ENCODE measurements at regions not wholly inside any gene's neighbourhood (a gene's known extent, or its start where the extent isn't known, plus 50 kb on each side); places are given as distances from the start of the nearest gene placed in this dataset.

DNA sequence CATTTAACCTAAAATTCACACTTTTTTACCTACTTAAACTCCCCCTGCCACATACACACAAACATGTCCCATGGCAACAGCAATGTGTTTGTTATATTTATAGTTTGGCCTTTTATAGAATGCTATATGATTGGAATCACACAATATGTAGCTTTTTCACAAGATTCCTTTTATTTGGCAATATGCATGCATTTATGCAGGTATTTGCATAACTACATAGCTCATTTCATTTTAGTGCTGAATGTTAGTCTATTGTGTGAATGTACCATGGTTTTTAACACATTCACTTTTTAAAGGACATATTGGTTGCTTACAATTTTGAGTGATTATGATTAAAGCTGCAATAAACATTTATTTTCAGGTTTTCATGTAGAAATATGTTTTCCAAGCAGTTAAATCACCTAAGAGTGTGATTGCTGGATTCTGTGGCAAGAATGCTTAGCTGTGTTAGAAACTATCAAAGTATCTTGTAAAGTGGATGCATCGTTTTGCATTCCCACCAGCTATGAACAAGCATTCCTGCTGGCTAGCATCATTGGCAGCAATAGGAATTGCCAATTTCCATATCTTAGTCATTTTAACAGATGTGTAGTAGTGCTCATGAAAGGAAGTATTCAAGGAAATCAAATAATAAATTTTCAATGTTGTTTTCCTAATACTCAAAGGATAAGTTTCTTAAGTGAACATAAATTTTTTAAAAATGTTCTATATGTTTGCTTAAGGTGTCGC lies 557.0 kb downstream of the SLITRK1 start:
- no peaks in the 10 kb centered on the region for H3K27me3 ChIP-seq (replicated peaks in 1 of 4; ENCODE audit: control extremely low read depth in 1 of 4, control insufficient read depth in 3 of 4, insufficient read depth in 4 of 4, low read length in 3 of 4)
- H3K9me3 Mint-ChIP-seq (ENCODE audit: insufficient read depth) = peaks cover 4% of the 10 kb centered on the region
- H3K9me3 ChIP-seq (ENCODE audit: control extremely low read depth in 1 of 3, control insufficient read depth in 2 of 3, insufficient read depth in 1 of 3, low read length in 2 of 3) = peaks cover 0 to 7% (median 4%) of the 10 kb centered on the region in 3 donors
- DNase-seq (no peak), ATAC-seq (ENCODE audit: low read depth) (no peak)
- no peaks in the 10 kb centered on the region for H3K79me2 ChIP-seq (ENCODE audit: control insufficient read depth, insufficient read depth, low read length)
- TF ChIP-seq, protein P1, sequence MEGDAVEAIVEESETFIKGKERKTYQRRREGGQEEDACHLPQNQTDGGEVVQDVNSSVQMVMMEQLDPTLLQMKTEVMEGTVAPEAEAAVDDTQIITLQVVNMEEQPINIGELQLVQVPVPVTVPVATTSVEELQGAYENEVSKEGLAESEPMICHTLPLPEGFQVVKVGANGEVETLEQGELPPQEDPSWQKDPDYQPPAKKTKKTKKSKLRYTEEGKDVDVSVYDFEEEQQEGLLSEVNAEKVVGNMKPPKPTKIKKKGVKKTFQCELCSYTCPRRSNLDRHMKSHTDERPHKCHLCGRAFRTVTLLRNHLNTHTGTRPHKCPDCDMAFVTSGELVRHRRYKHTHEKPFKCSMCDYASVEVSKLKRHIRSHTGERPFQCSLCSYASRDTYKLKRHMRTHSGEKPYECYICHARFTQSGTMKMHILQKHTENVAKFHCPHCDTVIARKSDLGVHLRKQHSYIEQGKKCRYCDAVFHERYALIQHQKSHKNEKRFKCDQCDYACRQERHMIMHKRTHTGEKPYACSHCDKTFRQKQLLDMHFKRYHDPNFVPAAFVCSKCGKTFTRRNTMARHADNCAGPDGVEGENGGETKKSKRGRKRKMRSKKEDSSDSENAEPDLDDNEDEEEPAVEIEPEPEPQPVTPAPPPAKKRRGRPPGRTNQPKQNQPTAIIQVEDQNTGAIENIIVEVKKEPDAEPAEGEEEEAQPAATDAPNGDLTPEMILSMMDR (IDR thresholded peaks at IDR 0.05) = no peak
- no peak for TF ChIP-seq EZH2 (IDR thresholded peaks at IDR 0.05; ENCODE audit: borderline replicate concordance, insufficient read depth, low read depth, low read length, poor library complexity, severe bottlenecking)
- H2AFZ ChIP-seq (ENCODE audit: insufficient read depth, low read depth, low read length, poor library complexity, severe bottlenecking) = no peak overlapping the region
- no peak overlapping the region for H3K4me2 ChIP-seq (replicated peaks; ENCODE audit: low read depth, low read length, poor library complexity, severe bottlenecking)
- WGBS (ENCODE audit: insufficient coverage) = no CpG with 5 or more reads among the region's 2 CpGs
- H3K27me3 Mint-ChIP-seq = no peaks in the 10 kb centered on the region
- ChIA-PET POLR2A (no interaction called here), CTCF (no interaction called here)
- no peaks in the 10 kb centered on the region for H3K4me1 Mint-ChIP-seq
- no peaks in the 10 kb centered on the region for H4K20me1 ChIP-seq (ENCODE audit: control insufficient read depth, insufficient read depth, low read length, poor library complexity, severe bottlenecking)
- no peak overlapping the region for H3K9ac ChIP-seq (ENCODE audit: low read length)
- no peak overlapping the region for H3K4me3 ChIP-seq (ENCODE audit: control extremely low read depth in 1 of 5, extremely low read depth in 1 of 5, insufficient read depth in 1 of 5, low read depth in 2 of 5, low read length in 4 of 5)
- intact Hi-C loops (cut with micrococcal nuclease) = no loop called here
- no peak overlapping the region for H3K27ac Mint-ChIP-seq
- H3K36me3 ChIP-seq (replicated peaks in 1 of 2; ENCODE audit: control extremely low read depth in 1 of 2, control insufficient read depth in 1 of 2, extremely low read depth in 1 of 2, insufficient read depth in 2 of 2, low read length in 1 of 2) = no peaks in the 10 kb centered on the region
- no peak overlapping the region for H3K4me3 Mint-ChIP-seq
- no peak overlapping the region for H3K27ac ChIP-seq (ENCODE audit: low read length in 2 of 2)
- no peaks in the 10 kb centered on the region for H3K4me1 ChIP-seq (ENCODE audit: control insufficient read depth in 2 of 2, insufficient read depth in 2 of 2, low read length in 2 of 2)

DNA sequence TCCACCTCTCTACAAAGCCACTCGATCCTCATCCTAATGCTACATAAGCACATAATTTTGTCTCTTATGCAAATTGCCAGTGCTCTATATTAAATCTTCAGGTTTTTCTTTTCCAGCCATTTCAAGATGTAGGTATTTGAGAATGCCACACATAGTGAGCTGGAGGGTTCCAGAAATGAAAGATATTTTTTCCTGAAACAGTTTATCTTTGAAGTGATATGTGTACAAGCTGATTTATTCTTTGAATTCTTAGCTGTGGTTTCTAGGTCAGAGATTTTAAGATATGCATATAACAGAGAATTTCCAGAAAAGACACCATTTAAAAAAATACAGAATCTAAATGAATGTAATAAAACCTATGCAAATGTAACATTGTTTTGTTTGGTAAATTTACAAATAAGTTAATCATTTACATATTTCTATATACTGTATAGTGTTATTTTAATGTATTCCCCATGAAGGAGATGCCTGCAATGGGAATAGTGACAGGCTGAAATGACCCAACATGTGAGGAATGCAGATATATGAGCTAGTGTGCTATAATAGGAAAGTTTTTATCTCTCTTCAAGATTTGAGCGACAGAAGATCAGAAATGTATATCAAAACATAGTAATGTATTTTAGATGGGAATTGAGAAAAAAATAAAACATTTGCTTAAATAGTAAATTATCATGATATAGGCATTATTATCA lies 570.2 kb downstream of the SLITRK1 start:
- Histone ChIP-seq H4K20me1 (ENCODE audit: control insufficient read depth, insufficient read depth, low read length, poor library complexity, severe bottlenecking) (no peaks in the 10 kb centered on the region), H3K27ac (ENCODE audit: low read length in 2 of 2) (no peak overlapping the region), H3K9me3 (ENCODE audit: control extremely low read depth in 1 of 3, control insufficient read depth in 2 of 3, insufficient read depth in 1 of 3, low read length in 2 of 3) (peaks cover 0 to 1% (median 0%) of the 10 kb centered on the region in 3 donors), H3K27me3 (replicated peaks in 1 of 4; ENCODE audit: control extremely low read depth in 1 of 4, control insufficient read depth in 3 of 4, insufficient read depth in 4 of 4, low read length in 3 of 4) (no peaks in the 10 kb centered on the region), H3K4me2 (replicated peaks; ENCODE audit: low read depth, low read length, poor library complexity, severe bottlenecking) (no peak overlapping the region), H3K79me2 (ENCODE audit: control insufficient read depth, insufficient read depth, low read length) (no peaks in the 10 kb centered on the region), H2AFZ (ENCODE audit: insufficient read depth, low read depth, low read length, poor library complexity, severe bottlenecking) (no peak overlapping the region), H3K36me3 (replicated peaks in 1 of 2; ENCODE audit: control extremely low read depth in 1 of 2, control insufficient read depth in 1 of 2, extremely low read depth in 1 of 2, insufficient read depth in 2 of 2, low read length in 1 of 2) (no peaks in the 10 kb centered on the region), H3K4me1 (ENCODE audit: control insufficient read depth in 2 of 2, insufficient read depth in 2 of 2, low read length in 2 of 2) (no peaks in the 10 kb centered on the region), H3K9ac (ENCODE audit: low read length) (no peak overlapping the region), H3K4me3 (ENCODE audit: control extremely low read depth in 1 of 5, extremely low read depth in 1 of 5, insufficient read depth in 1 of 5, low read depth in 2 of 5, low read length in 4 of 5) (no peak overlapping the region)
- ATAC-seq (ENCODE audit: low read depth) (no peak), DNase-seq (no peak)
- ChIA-PET CTCF (no interaction called here), POLR2A (no interaction called here)
- Mint-ChIP-seq H3K4me3 (no peak overlapping the region), H3K27me3 (no peaks in the 10 kb centered on the region), H3K4me1 (no peaks in the 10 kb centered on the region), H3K9me3 (ENCODE audit: insufficient read depth) (no peaks in the 10 kb centered on the region), H3K27ac (no peak overlapping the region)
- TF ChIP-seq EZH2 (IDR thresholded peaks at IDR 0.05; ENCODE audit: borderline replicate concordance, insufficient read depth, low read depth, low read length, poor library complexity, severe bottlenecking) = no peak
- TF ChIP-seq, protein P1 (IDR thresholded peaks at IDR 0.05) = no peak
- intact Hi-C loops (cut with micrococcal nuclease) = no loop called here
- no CpG with 5 or more reads among the region's 2 CpGs for WGBS (ENCODE audit: insufficient coverage)
